ENCODE measurements at regions not wholly inside any gene's neighbourhood (a gene's known extent, or its start where the extent isn't known, plus 50 kb on each side); places are given as distances from the start of the nearest gene placed in this dataset.

DNA sequence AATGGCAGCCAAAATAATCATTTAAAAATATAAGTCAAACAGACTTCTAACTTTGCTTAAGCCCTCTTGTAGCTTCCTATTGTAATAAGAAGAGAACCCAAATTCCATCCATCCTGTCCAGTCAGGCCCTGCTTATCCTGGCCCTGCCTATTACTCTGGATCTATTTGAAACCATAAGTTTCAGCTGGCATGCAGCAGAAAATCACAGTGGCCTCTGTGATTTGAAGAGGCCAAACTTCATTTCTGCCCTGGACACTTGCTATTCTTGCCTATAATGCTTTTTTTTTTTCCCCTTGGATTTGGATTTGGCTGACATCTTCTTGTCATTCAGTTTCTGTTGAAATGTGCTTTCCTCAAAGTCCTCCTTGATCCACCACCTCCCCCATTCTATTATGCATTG lies 642.8 kb downstream of the USP25 start:
- DNase-seq, result no peak

GRCh38 chr21:16376673-16377072 lies 646.9 kb downstream of the USP25 start:
- DNase-seq, result no peak

DNA sequence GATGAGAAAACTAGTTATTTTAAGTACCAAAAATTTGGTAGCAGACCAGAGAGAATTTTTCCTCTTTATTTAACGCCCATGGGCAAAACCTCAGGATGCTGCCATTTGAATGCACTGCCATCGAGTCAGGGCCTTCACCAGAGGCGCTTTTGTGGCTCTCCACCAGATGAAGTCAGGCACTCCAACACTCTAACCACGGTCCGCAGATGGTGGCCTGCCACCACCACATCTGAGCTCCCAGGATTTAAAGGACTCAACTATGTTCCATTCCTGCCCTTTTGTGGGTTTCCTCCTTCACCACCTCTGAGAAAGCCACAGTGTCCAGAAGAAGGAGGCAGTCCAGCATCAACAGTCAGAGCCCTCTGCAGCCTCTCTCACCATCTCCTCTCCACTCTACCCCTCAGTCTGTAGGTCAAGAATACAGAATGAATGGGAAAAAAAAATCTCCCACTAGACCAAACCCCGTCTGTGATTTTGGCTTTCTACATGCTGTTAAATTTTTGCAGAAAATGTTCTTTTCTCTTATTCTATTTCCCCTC lies 647.4 kb downstream of the USP25 start:
- no peak for DNase-seq

GRCh38 chr21:16377857-16378256 lies 648.1 kb downstream of the USP25 start:
- no peak for DNase-seq

- DNase-seq, result no peak
Measured at GRCh38 chr21:16378525-16378924, 648.7 kb downstream of the USP25 start.

DNA sequence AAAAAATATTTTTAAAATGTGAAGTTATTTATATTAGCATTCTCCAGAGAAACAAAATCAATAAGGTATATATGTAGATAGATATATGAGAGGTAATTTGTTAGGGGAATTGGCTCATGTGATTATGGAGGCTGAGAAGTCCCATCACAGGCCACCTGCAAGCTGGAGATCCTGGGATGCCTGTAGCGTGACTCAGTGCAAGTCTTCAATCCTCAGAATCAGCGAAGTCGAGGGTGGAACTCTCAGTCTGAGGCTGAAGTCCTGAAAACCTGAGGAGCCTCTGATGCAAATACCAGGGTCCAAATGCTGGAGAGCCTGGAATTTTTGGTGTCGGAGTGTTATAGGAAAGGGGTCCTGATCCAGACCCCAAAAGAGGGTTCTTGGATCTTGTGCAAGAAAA lies 658.5 kb downstream of the USP25 start:
- DNase-seq, result no peak

- DNase-seq, result no peak
Measured at GRCh38 chr21:16388911-16389560, 659.3 kb downstream of the USP25 start.

DNA sequence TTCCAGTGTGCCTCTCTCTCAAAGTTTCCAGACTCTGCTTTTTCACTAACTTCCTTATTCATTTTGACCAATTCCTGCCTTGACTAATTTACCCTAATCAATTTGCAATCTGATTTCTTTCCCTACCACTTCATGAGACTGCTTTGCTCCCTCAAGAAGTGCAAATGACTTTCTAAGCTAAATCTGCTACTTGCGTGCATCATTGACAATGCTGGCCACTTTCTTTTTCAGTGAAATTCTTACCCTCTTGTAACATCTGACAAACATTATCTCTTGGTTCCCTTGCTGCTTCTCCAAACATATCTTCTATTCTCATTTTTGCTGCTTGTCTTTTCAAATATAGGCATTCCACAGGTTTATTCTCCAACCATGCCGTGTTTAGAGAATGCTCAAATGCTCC lies 659.9 kb downstream of the USP25 start:
- no peak for DNase-seq

- DNase-seq, result no peak
Measured at GRCh38 chr21:16395285-16395684, 665.5 kb downstream of the USP25 start.

- DNase-seq, result no peak
Measured at GRCh38 chr21:16402752-16403151, 673.0 kb downstream of the USP25 start.

DNA sequence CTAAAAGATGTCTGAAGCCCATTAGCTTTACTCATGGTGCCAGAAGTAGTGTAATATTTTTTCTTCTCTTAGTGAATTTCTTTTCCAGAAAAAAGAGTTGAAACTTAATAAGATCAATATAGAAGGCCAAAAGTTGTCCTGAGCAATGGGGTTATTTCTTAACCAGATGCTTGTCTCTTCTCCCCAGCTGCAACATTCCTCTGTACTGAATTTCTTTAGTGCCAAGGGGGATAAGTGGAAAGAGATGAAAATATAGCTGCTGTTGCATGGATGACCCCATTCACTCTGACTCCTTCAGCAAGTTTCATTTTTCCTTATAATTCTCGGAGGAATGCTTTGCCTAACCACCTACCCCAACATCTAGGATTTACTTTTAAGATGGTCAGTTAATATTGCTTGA lies 675.0 kb downstream of the USP25 start:
- no peak for DNase-seq

DNA sequence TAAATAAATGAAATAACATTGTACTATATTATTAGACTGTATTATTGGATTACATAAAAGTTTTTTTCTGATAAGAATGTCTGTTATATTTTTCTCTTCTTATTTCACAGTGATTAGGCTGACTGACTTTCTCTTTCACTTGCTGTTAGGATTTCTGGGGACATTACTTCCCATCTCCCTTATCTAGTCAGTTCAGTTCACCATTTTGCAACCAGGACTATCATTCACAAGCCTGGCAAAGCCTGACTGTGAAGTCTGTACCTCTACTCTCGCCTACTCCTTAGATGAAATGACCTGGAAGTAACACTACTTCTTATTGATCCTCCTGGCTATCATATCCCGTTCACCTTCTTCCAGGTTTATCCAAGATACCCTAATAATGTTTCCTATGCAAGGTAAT lies 676.6 kb downstream of the USP25 start:
- DNase-seq, result no peak

DNA sequence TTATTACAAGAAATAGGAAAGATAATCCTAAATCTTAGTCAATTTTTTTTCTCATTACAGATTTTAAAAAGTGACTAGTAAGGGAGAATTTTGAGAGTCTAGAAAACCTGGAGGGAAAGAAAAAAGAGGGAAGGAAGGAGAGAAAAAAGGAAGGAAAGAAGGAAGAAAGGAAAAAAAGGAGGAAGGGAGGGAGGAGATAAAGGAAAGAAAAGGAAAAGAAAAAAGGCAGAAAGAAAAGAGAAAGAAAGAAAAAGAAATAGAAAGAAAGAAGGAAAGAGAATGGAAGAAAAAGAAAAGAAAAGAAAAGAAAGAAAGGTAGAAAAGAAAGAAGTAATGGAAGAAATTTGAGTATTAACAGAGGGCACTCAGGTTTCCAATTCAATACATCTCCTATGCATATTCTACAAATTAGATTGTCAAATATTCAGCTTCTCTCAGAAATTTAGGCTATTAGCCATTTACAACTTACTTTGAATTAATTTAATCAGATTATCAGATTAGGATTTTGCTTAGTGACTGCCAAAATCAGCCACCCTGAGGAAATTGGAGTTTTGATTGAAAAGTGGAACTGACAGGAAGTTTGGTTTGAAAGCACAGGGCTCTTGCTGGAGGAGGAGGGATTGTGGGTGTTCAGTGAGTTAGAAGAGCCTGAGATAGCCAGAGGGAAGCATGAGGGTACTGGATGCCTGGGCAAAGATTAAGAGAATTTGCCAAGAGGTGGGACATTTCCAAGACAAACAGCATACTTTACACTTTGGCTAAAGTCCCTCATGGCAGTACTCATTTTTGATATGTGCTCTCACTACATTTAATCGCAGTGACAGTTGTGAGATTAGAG lies 677.8 kb downstream of the USP25 start:
- no peak for DNase-seq

DNA sequence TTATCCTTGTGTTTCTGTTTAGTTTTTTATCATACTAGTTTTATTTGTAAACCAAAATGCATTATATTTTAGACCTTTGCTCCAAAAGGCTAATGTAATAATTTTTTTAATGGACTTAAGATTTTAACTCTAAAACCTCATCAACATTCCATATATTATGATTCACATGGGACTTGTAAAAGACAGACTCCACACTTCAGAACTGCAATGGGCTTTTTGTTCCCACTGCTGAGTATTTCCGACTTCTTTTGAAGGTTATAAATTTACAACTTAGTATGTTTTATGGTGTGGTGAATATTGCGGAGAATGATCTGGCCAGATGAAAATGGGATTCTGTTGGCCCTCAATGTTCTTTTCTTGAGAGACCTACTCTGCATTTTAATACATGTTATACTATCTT lies 678.5 kb downstream of the USP25 start:
- DNase-seq, result no peak

GRCh38 chr21:16409352-16409751 lies 679.6 kb downstream of the USP25 start:
- no peak for DNase-seq

GRCh38 chr21:16418226-16418625 lies 688.4 kb downstream of the USP25 start:
- no peak for DNase-seq

- DNase-seq, result no peak
Measured at GRCh38 chr21:16418642-16419041, 688.9 kb downstream of the USP25 start.

DNA sequence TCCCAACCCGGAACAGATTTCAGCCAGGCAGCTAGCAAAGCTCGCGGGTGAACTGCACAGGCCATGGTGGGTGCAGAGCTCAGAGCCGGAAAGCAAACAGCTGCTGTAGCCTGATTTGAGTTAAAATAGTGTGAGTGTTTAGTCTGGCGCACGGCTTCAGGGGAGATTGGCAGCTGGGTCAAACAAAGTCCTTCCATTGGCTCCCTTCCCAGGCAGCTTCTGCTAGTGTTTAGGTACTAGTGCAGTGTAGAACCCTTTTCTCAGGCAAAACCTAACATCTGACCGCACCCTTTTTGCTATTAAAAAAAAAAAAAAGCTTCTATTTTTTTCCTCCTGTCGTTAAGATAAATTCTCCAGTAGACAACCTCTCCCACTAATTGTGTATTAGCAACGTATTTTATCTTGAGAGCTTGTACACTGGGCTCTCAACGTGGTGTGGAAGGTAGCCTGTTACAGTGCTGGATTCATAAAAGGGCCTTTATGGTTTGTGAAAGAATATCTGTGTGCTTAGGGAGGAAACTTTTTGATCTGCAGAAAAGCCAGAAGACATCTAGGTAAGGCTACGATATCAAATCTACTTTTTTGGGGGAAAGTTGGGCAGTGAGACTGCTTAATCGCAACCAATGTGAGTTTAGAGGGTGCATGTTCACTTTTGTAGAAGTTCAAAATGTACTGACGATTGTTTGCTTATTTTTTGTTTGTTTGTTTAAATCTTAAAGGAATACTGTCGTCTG lies 689.6 kb downstream of the USP25 start:
- DNase-seq, result no peak

GRCh38 chr21:16420031-16420724 lies 690.4 kb downstream of the USP25 start:
- DNase-seq, result no peak

DNA sequence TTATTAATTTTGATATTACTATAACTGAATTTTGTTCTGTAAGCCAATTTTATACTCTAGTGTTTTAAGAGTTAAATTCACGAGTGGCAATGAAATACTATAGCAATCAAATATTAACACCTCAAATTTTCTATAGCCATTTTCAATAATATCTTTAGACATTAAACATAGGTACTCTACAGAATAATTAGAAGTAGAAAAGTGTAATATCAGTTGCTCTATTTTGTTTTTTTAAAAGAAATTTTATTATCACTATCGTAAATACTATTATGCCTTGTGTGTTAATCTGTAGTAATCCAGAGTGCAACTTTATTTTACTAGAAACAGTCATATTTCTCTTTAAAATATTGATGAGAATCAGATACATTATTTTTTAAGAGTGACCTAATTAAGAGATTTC lies 691.2 kb downstream of the USP25 start:
- DNase-seq, result no peak

DNA sequence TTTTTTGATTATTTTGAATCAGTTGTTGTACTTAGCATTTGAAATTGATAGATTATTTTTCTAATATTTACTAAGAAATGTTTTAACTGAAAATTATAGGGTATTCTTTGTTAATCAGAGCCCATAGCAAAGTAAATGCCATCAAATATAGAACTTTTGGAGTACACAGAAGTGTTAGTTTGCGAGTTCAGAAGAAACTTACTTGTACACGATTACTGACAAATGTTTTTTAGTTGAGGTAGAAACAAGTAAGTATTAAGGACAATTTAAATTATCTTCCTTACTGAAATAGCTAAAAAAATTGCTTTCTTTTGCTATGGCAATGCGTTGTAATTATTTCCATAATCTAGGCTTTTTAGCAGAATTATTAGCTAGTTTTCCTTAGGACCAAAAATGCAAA lies 692.2 kb downstream of the USP25 start:
- no peak for DNase-seq

DNA sequence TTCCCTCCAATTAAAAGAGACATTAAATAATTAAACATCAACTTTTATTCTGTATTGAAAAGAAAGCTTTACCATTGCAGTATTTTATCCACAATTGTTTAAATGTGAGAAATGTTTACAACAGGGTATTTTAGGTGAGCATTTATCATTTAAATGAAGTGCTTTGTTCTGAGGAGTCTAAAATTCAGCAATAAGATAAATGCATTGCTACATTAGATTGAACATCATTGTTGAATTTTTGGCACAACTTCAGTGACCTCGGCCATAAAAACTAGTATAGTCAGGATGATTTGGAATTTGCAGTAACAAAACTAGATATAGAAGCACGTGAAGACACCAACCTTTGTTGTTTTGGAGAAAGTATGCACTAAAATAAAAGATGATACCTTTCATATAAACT lies 692.9 kb downstream of the USP25 start:
- no peak for DNase-seq

DNA sequence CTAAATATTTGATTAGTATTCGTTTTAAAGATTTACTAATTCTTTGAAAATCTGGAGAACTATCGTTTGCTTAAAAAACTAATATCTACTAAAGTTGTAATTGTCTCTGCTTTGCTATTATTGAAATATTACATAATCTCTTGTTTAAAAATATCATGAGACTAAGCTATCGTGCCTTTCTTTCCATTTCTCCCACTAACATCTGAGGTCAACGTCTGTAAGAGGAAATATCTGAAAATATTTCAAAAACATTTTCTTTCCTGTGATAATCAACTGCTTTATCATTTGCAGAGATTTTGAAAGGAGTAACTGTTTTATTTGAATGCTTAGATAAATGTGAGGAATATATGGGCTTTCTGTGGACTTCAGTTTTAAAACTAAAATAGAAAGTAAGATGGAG lies 694.1 kb downstream of the USP25 start:
- DNase-seq, result no peak

Data from T-helper 2 cell (primary cell).